Femur (tissue), 1 donor: ENCODE measurements at regions not wholly inside any gene's neighbourhood (a gene's known extent, or its start where the extent isn't known, plus 50 kb on each side); places are given as distances from the start of the nearest gene placed in this dataset.

Experiments
- DNase-seq: peaks from one replicate; pipeline ENCODE4 v3.0.0-alpha.2; 2017

DNA sequence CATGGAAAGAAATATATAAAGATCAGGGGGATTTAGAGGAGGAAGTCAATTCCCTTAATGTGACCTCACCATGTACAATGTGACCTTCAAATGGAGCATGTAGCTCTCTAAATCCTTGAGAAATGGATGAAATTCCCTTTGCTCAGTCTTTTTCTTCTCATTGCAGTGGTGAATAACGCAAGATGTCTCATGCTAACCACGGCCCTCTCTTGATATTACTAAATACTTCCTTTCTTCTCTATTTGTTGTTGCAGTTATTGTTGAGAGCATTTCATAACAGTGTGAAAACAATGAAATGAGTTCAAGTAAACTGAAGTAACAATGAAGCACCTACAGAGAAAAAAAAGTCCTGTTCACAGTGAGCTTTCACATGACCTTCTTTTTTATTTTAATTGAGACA lies 55.6 kb downstream of the ZNF281 start:
- no peak for DNase-seq

DNA sequence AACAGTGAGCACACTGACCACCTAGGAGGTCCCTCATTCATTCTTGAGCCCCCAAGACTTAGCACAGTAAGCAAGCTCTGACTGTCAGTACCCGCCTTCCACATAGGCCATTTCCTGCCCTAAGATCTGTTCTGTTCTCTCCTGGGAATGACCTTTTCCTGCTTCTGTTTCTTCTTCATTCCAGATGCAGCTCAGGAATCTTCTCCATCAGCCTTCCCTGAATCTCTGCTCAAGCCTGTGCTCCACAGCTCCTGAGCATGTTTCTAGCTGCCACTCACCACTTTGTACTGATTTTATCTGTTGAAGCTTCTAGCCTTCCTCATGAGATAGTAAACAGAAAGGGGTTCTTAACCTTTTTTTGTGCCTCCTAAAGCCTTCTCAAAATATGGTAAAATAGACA lies 56.6 kb downstream of the ZNF281 start:
- no peak for DNase-seq

- no peak for DNase-seq
Observed at GRCh38 chr1:200351826-200352549, 57.8 kb downstream of the ZNF281 start.

GRCh38 chr1:200351425-200351824 lies 58.4 kb downstream of the ZNF281 start:
- no peak for DNase-seq

DNA sequence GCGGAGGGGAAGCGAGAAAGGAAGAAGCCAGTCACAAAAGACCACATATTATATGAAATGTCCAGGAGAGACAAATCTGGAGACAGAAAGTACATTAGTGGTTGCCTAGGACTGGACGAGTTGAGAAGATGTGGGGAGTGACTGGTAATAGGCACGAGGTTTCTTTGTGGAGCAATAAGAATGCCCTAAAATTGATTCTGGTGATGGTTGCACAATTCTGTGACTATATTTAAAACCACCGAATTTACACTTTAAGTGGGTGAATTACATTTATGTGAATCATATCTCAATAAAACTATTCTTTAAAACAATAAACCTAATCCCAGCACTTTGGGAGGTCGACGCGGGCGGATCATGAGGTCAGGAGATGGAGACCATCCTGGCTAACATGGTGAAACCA lies 63.1 kb downstream of the ZNF281 start:
- no peak for DNase-seq

GRCh38 chr1:200345520-200345919 lies 64.3 kb downstream of the ZNF281 start:
- no peak for DNase-seq

GRCh38 chr1:200343874-200344273 lies 66.0 kb downstream of the ZNF281 start:
- DNase-seq, result no peak

DNA sequence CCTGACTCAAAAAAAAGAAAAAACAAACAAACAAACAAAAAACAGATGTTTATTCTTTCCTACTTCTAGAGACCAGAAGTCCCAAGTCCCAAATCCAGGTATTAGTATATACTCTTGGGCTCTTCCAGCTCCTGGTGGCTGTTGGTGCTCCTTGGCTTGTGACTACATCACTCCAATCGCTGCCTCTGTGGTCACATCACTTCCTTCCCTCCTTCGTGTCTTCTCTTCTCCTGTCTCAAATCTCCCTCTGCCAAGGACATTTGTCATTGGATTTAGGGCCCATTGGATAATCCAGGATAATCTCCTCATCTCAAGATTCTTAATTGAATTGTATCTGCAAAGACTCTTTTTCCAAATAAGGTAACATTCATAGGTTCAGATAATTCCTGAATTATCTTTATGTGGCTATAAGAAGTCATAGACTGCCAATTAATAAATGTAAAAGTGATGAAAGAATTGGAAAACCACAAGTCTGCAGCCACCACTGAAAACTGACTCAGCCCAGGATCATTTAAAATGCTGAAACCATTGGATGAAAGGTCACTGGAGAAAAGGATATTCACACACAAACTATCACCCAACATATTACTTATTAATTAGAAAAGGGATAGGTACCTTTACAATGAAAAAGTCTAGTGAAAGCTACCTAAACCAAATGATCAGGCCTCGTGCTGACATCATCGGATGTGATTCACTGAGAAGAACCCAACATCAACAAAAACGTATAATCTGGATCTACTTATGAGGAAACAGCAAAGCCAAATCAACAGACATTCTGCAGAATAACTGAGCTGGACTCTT lies 67.1 kb downstream of the ZNF281 start:
- DNase-seq, result no peak

DNA sequence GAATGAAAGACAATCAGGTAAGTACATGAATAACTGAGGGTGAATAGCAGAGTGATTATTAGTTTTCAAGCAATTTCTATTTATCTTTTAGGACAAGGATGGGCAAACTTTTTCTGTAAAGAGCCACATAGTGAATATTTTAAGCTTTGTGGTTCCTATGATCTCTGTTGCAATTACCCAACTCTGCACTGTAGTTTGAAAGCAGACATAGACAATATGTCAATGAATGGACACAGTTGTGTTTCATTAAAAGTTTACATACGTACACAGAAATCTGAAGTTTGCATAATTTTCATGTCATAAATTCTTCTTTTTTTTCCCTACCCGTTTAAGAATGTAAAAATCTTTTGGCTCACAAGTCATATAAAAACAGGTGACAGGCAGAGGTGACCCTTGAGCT lies 71.4 kb downstream of the ZNF281 start:
- no peak for DNase-seq

DNA sequence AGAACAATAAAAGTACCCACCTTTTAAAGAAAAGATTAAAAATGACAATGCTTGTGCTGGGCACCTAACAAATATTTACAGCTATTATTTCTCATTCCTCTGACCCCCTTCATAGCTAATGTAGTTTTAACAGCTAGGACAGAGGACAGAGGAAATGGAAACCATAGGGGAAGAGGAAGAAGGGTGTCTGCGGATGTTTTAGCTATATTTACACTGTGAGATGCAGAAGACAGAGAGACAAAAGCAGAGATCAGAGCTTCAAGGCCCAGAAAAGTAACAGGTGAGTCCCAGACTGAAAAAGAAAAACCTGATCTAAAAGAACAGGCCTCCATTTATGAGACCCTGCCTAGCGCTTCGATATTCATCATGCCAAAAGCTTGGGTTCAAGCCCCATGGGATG lies 72.0 kb downstream of the ZNF281 start:
- no peak for DNase-seq

- DNase-seq, result no peak
Observed at GRCh38 chr1:200337410-200337809, 72.4 kb downstream of the ZNF281 start.

DNA sequence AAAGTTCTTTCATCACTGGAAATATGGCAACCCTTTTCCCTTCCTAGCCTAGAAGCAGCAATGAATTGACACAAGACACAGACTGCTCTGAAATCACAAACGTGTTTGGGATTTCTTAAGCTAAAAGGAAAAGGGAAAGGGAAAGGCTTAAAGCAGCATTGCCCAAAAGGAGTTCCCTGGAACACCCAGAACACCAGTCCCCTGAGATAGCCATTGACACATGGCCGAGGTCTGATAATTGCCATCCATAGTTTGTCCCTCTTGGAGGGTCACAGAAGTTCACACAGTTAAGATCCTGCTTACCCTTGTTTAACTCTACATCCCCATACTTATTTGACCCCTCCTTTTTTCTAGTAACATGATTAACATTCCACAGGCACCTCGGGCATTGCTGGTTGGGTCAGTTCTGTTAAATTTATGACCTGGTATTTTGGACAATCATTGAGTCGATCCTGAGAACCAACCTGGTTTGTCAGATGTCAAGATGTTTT lies 72.9 kb downstream of the ZNF281 start:
- DNase-seq, result no peak

DNA sequence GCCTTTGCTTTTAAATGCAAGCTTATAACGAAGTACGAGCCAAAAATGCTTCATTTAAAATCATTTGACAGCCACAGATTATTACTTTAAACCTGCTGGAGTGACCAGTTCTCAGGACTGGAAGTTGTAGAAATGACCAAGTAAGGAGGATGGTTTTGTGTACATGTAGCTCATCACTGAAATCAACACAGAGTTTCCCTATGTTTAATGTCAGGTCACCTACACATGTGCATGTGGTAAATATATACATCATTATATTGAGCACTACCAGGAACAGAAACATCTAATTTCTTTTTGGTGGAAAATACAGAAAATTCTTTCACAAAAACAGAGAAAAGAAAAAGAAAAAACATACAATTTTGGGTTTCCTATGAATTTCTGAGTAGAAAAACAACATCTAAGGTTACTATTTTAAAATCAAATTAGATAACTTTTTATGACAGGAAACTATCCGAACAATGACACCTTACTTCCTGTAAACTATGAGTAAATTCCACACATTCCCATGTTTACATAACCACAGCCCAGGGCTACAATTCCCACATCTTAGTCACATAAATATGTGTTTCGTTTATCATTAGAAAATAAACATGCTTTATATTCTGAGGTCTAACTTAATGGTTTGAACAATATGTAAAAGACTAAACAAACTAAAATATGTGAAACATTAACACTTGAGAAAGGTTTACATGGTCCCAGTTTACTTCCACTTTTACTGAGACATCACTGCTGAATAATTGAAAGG lies 73.6 kb downstream of the ZNF281 start:
- no peak for DNase-seq

- no peak for DNase-seq
Observed at GRCh38 chr1:200334661-200335256, 75.1 kb downstream of the ZNF281 start.

- no peak for DNase-seq
Observed at GRCh38 chr1:200333329-200333728, 76.5 kb downstream of the ZNF281 start.

- DNase-seq, result no peak
Observed at GRCh38 chr1:200332716-200333115, 77.1 kb downstream of the ZNF281 start.

DNA sequence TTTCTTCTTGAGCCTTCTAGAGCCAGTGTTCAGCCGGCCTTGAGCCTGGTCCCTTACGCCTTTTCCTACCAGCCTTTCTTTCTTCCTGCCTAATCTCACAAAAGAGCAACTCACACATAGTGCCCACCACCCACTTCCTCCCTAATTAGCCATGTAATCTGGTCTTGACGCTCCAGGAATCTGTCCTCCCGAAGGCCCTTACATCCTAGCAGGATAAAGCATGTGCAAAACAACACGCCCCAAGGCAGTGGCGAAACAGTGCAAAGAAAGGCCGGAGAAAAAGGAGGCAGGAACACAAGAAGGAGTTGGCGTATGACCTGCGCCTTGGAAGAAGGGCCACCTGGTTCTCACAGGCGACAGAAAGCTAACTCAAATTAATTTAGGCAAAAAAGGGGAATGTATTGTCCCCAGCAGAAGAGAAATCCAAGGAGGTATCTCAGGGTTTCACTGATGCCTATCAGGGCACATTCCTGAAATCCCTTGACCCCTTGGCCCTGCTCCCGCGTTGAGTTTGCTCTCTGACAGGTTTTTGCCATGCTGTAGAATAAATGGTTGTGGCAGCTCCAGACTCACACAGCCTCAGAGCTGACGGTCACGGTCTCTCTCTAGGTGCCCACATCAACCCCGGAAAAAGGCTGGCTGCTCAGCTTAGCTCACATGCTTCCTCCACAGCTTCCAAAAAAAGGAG lies 79.0 kb downstream of the ZNF281 start:
- DNase-seq, result no peak

- no peak for DNase-seq
Observed at GRCh38 chr1:200329208-200329882, 80.5 kb downstream of the ZNF281 start.

GRCh38 chr1:200328379-200328778 lies 81.5 kb downstream of the ZNF281 start:
- DNase-seq, result no peak

DNA sequence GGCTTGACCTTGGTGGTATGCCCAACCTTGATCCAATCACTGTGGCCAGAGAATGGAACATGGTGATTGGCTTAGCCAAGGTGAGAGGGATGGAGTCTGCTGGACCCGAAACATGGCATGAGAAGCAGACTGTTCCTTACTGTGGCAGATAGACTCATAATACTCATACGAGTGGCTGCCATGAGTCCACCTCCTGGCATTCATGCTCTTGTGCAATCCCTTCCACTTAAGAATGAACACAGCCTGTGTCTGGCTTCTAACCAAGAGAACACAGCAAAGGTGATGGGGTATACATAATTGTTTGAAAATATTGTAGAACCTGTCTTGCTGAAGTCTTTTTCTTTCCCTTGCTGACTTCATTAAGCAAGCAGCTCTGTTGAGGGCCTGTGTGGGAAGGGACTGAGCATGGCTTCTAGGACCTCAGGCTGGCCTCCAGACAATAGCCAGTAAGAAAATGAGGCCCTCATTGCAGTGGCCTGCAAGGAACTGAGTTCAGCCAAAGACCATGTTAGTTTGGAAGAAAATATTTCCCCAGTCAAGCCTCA lies 85.9 kb downstream of the ZNF281 start:
- no peak for DNase-seq

- no peak for DNase-seq
Observed at GRCh38 chr1:200319148-200319547, 90.7 kb downstream of the ZNF281 start.

GRCh38 chr1:200317236-200317635 lies 92.6 kb downstream of the ZNF281 start:
- DNase-seq, result no peak
